Activated T-helper 17 cell treated with anti-CD3 and anti-CD28 coated beads, Interleukin-2, amount 50 U/mL, for 72 hours (primary cell): ENCODE measurements at regions not wholly inside any gene's neighbourhood (a gene's known extent, or its start where the extent isn't known, plus 50 kb on each side); places are given as distances from the start of the nearest gene placed in this dataset.
A peak's percentile ranks its signal among the peaks of the same experiment; 100 is the strongest.
"Not testable (repeated sequence)": the region's sequence is repeated elsewhere in the genome, so short reads cannot be mapped to it uniquely, and the experiment has no call there.

ENCODE experiments used
- ATAC-seq: fragments of 150-1000 bp; cut with Tn5 transposase; replicated peaks from 2 replicates; pipeline ENCODE4 v1.10.0; 2021; ENCODE audit warnings: mild to moderate bottlenecking, moderate library complexity
- H3K27ac Mint-ChIP-seq: one replicate; pipeline ENCODE4 v1.8.0; 2022; ENCODE audit warnings: mixed read lengths
- H3K27me3 Mint-ChIP-seq: one replicate; pipeline ENCODE4 v1.8.0; 2022; ENCODE audit warnings: mixed read lengths
- H3K36me3 Mint-ChIP-seq: one replicate; pipeline ENCODE4 v1.8.0; 2022; ENCODE audit warnings: low read depth, mild to moderate bottlenecking, mixed read lengths
- H3K4me1 Mint-ChIP-seq: one replicate; pipeline ENCODE4 v1.8.0; 2022; ENCODE audit warnings: mixed read lengths
- H3K4me3 Mint-ChIP-seq: one replicate; pipeline ENCODE4 v1.8.0; 2022; ENCODE audit warnings: mild to moderate bottlenecking, mixed read lengths
- H3K9me3 Mint-ChIP-seq: one replicate; pipeline ENCODE4 v1.8.0; 2022; ENCODE audit warnings: mixed read lengths

DNA sequence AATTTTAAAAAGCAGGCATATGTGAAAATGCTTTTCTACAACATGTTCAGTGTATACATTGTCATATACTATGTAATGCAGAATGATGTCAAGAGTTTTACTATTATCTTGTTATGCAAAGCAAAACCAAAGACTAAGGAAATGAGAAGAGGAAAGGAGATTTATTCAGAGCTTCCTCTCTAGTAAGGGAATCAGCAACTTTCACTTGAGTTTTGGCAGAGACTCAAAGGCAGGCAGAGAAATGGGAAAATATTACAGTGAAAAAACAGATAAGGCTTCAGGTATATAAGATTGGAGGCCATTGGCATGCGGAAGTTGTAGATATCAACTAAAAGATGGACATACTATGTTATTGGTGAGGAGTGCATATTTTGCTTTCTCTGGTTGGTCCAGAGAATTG, 512.0 kb upstream of the PCDH20 start:
- Mint-ChIP-seq H3K27ac (no peak overlapping the region), H3K4me1 (no peaks in the 10 kb centered on the region)

GRCh38 chr13:61918841-61919240, 503.2 kb upstream of the PCDH20 start:
- Mint-ChIP-seq H3K27ac (no peak overlapping the region), H3K9me3 (peaks cover 12% of the 10 kb centered on the region), H3K27me3 (no peaks in the 10 kb centered on the region), H3K4me1 (no peaks in the 10 kb centered on the region), H3K4me3 (no peak overlapping the region), H3K36me3 (no peaks in the 10 kb centered on the region)
- no peak for ATAC-seq

More for the DNA sequence above, 512.0 kb upstream of the PCDH20 start:
- no peaks in the 10 kb centered on the region for H3K27me3 Mint-ChIP-seq
- H3K36me3 Mint-ChIP-seq, result no peaks in the 10 kb centered on the region
- ATAC-seq, result no peak
- H3K9me3 Mint-ChIP-seq, result peaks cover 8% of the 10 kb centered on the region
- no peak overlapping the region for H3K4me3 Mint-ChIP-seq

DNA sequence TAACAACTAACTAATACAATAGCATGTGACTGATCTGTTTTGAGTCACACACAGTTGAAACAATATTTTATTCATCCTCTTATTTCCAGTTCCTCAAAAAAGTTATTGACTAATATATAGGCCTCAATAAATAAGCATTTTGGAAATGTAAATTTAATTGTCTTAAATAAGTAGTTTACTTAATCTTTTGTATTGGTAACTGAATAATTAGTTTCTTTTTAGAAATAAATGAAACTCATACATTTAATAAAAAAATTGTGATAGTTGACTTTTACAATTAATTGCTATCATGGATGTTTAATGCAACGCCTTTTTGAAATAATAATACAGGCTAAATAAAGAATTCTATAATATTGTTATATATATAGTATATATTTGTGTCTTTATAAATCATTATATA, 500.8 kb upstream of the PCDH20 start:
- no peak overlapping the region for H3K27ac Mint-ChIP-seq
- H3K4me3 Mint-ChIP-seq, result no peak overlapping the region
- H3K9me3 Mint-ChIP-seq, result peaks cover 1% of the 10 kb centered on the region
- no peak for ATAC-seq
- no peaks in the 10 kb centered on the region for H3K4me1 Mint-ChIP-seq
- no peaks in the 10 kb centered on the region for H3K36me3 Mint-ChIP-seq
- no peaks in the 10 kb centered on the region for H3K27me3 Mint-ChIP-seq

DNA sequence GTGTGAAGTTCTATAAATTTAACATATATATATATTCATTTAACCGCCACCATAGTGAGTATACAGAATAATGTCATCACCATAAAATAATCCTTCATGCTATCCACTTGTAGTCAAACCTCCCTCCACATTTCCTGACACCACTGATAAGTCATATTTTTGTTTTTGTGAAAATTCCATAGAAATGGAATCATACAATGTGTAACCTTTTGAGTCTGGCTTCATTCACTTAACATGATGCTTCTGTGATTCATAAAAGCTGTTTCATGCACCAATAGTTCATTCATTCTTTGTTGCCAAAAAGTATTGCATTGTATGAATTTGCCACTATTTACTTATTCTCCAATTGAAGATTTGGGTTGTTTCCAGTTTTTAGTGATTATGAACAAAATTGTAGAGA, 497.5 kb upstream of the PCDH20 start:
- no peaks in the 10 kb centered on the region for H3K36me3 Mint-ChIP-seq
- peaks cover 4% of the 10 kb centered on the region for H3K9me3 Mint-ChIP-seq
- no peak overlapping the region for H3K27ac Mint-ChIP-seq
- no peaks in the 10 kb centered on the region for H3K27me3 Mint-ChIP-seq
- no peaks in the 10 kb centered on the region for H3K4me1 Mint-ChIP-seq
- no peak for ATAC-seq
- H3K4me3 Mint-ChIP-seq, result no peak overlapping the region

GRCh38 chr13:61908906-61909615, 493.4 kb upstream of the PCDH20 start:
- no peaks in the 10 kb centered on the region for H3K36me3 Mint-ChIP-seq
- no peaks in the 10 kb centered on the region for H3K4me1 Mint-ChIP-seq
- H3K27ac Mint-ChIP-seq, result no peak overlapping the region
- ATAC-seq, result no peak
- peaks cover 11% of the 10 kb centered on the region for H3K9me3 Mint-ChIP-seq
- H3K4me3 Mint-ChIP-seq, result no peak overlapping the region
- H3K27me3 Mint-ChIP-seq, result no peaks in the 10 kb centered on the region

DNA sequence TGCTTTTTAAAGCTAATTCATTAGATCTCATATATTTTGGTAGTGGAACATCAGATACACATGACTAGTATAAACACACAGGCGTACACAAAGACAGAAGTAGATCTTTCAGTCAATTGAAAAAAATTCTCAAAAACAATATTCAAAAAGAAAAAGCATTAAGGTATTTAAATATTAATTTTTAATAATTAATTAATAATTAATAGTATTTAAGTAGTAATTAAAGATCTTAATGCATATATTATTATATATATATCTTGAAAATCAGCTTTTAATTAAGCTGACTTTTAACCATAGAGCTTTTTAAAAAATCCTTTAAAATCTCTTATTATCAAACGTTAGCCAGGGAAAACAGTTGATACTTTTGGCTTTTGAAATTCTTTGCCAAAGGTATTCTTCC, 489.4 kb upstream of the PCDH20 start:
- Mint-ChIP-seq H3K27me3 (no peaks in the 10 kb centered on the region), H3K9me3 (peaks cover 11% of the 10 kb centered on the region), H3K4me1 (no peaks in the 10 kb centered on the region), H3K36me3 (no peaks in the 10 kb centered on the region), H3K4me3 (no peak overlapping the region), H3K27ac (no peak overlapping the region)
- no peak for ATAC-seq

- H3K27me3 Mint-ChIP-seq, result no peaks in the 10 kb centered on the region
- H3K4me1 Mint-ChIP-seq, result no peaks in the 10 kb centered on the region
- H3K9me3 Mint-ChIP-seq, result peaks cover 7% of the 10 kb centered on the region
- ATAC-seq, result no peak
- no peak overlapping the region for H3K27ac Mint-ChIP-seq
- no peaks in the 10 kb centered on the region for H3K36me3 Mint-ChIP-seq
- H3K4me3 Mint-ChIP-seq, result no peak overlapping the region
Observed at GRCh38 chr13:61901946-61902541, 486.4 kb upstream of the PCDH20 start.

GRCh38 chr13:61900033-61900432, 484.4 kb upstream of the PCDH20 start:
- Mint-ChIP-seq H3K27me3 (no peaks in the 10 kb centered on the region), H3K36me3 (no peaks in the 10 kb centered on the region)

GRCh38 chr13:61898207-61898606, 482.6 kb upstream of the PCDH20 start:
- Mint-ChIP-seq H3K27ac (no peak overlapping the region), H3K4me1 (no peaks in the 10 kb centered on the region), H3K9me3 (no peaks in the 10 kb centered on the region), H3K36me3 (no peaks in the 10 kb centered on the region), H3K27me3 (no peaks in the 10 kb centered on the region), H3K4me3 (no peak overlapping the region)
- ATAC-seq, result no peak

More at GRCh38 chr13:61900033-61900432, 484.4 kb upstream of the PCDH20 start:
- ATAC-seq, result no peak
- no peak overlapping the region for H3K27ac Mint-ChIP-seq
- no peaks in the 10 kb centered on the region for H3K9me3 Mint-ChIP-seq
- no peak overlapping the region for H3K4me3 Mint-ChIP-seq
- H3K4me1 Mint-ChIP-seq, result no peaks in the 10 kb centered on the region

DNA sequence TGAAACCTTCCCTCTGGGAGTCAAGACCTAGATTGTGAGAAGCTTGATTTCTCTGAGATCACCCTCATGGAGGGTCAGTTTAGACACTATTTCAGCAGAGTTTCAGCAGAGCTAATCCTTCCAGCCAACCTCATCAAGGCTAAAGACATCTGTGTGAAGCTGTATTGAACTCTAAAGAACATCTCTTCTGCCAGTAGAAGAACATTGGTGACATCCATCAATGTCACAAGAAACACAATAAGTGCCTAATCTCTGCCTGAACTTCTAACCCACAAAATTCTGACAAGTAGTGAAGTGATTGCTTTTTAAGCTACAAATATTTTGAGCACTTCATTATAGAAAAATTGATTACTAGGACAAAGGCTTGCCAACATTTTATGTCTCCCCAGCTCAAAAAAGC, 475.8 kb upstream of the PCDH20 start:
- no peak overlapping the region for H3K27ac Mint-ChIP-seq
- peaks cover 3% of the 10 kb centered on the region for H3K9me3 Mint-ChIP-seq

DNA sequence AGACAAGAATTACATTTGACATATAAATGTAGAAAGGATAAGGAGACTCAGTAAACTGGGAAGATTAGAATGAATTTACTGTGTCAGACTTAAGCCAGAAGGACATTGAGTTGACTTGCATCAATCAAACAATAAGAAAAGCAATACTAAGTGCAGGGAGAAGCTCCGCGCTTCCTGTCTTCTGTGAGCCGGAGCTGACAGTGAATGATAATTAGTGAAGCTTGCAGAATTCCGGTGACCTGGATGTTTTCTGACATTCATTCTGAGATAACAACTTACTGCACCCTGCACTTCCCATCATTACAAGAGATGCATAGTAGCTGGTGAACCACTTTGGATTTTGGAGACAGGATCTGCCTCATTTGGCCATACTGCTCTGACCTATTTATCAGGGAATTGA, 469.2 kb upstream of the PCDH20 start:
- no peak overlapping the region for H3K4me3 Mint-ChIP-seq
- no peaks in the 10 kb centered on the region for H3K9me3 Mint-ChIP-seq
- H3K36me3 Mint-ChIP-seq, result no peaks in the 10 kb centered on the region
- H3K27ac Mint-ChIP-seq, result no peak overlapping the region
- no peaks in the 10 kb centered on the region for H3K4me1 Mint-ChIP-seq
- no peak for ATAC-seq
- H3K27me3 Mint-ChIP-seq, result no peaks in the 10 kb centered on the region

More for the DNA sequence above, 475.8 kb upstream of the PCDH20 start:
- ATAC-seq, result no peak
- Mint-ChIP-seq H3K27me3 (no peaks in the 10 kb centered on the region), H3K36me3 (no peaks in the 10 kb centered on the region), H3K4me1 (no peaks in the 10 kb centered on the region), H3K4me3 (no peak overlapping the region)

GRCh38 chr13:61880578-61881283, 465.1 kb upstream of the PCDH20 start:
- Mint-ChIP-seq H3K27me3 (no peaks in the 10 kb centered on the region), H3K27ac (no peak overlapping the region), H3K4me3 (no peak overlapping the region), H3K4me1 (no peaks in the 10 kb centered on the region), H3K9me3 (peaks cover 13% of the 10 kb centered on the region), H3K36me3 (no peaks in the 10 kb centered on the region)
- ATAC-seq, result peak; percentile 55

GRCh38 chr13:61878565-61878964, 462.9 kb upstream of the PCDH20 start:
- not testable (repeated sequence) for H3K36me3 Mint-ChIP-seq, H3K4me1 Mint-ChIP-seq, H3K27me3 Mint-ChIP-seq, H3K27ac Mint-ChIP-seq, H3K4me3 Mint-ChIP-seq, ATAC-seq
- peaks cover 20% of the 10 kb centered on the region for H3K9me3 Mint-ChIP-seq

- H3K27me3 Mint-ChIP-seq, result no peaks in the 10 kb centered on the region
- no peaks in the 10 kb centered on the region for H3K4me1 Mint-ChIP-seq
- H3K9me3 Mint-ChIP-seq, result peaks cover 20% of the 10 kb centered on the region
- no peak for ATAC-seq
- H3K4me3 Mint-ChIP-seq, result no peak overlapping the region
- no peak overlapping the region for H3K27ac Mint-ChIP-seq
- no peaks in the 10 kb centered on the region for H3K36me3 Mint-ChIP-seq
Observed at GRCh38 chr13:61874970-61875579, 459.4 kb upstream of the PCDH20 start.

DNA sequence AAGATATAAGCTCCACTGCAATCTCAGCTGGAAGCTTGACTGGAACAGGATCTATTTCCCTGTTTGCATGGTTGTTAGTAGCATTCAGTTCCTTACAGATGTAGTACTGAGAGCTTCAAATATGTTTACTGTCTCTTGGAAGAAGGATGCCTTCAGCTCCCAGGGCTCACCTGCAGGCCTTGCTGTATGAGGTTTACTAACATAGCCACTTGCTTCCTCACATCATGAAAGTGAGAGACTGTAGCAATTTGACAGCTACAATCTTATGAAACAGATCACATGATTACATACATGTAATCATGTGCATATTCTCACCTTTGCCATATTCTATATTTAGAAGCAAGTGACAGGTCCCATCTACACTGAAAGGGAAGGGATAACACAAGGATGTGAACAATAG, 458.1 kb upstream of the PCDH20 start:
- Mint-ChIP-seq H3K4me3 (no peak overlapping the region), H3K27me3 (no peaks in the 10 kb centered on the region), H3K36me3 (no peaks in the 10 kb centered on the region), H3K9me3 (peaks cover 20% of the 10 kb centered on the region), H3K4me1 (no peaks in the 10 kb centered on the region), H3K27ac (no peak overlapping the region)
- no peak for ATAC-seq
